HG02852 (cell line): ENCODE measurements at regions not wholly inside any gene's neighbourhood (a gene's known extent, or its start where the extent isn't known, plus 50 kb on each side); places are given as distances from the start of the nearest gene placed in this dataset.
"Not testable (repeated sequence)": the region's sequence is repeated elsewhere in the genome, so short reads cannot be mapped to it uniquely, and the experiment has no call there.

Source experiments
- ATAC-seq: cut with Tn5 transposase; IDR thresholded peaks from one replicate; pipeline ENCODE4 v1.9.1; 2021; ENCODE audit warnings: mild to moderate bottlenecking, moderate library complexity; ENCODE audit not compliant: unreplicated experiment

- ATAC-seq, result no peak
Measured at GRCh38 chr2:121146630-121147029, 138.4 kb downstream of the TFCP2L1 start.

- no peak for ATAC-seq
Measured at GRCh38 chr2:121147766-121148165, 137.2 kb downstream of the TFCP2L1 start.

- no peak for ATAC-seq
Measured at GRCh38 chr2:121148481-121148880, 136.5 kb downstream of the TFCP2L1 start.

- no peak for ATAC-seq
Measured at GRCh38 chr2:121149384-121149783, 135.6 kb downstream of the TFCP2L1 start.

GRCh38 chr2:121150126-121150525 lies 134.9 kb downstream of the TFCP2L1 start:
- ATAC-seq, result no peak

GRCh38 chr2:121150713-121151112 lies 134.3 kb downstream of the TFCP2L1 start:
- no peak for ATAC-seq

- ATAC-seq, result no peak
Measured at GRCh38 chr2:121151311-121152109, 133.5 kb downstream of the TFCP2L1 start.

- ATAC-seq, result no peak
Measured at GRCh38 chr2:121152861-121153260, 132.1 kb downstream of the TFCP2L1 start.

GRCh38 chr2:121153516-121153915 lies 131.5 kb downstream of the TFCP2L1 start:
- no peak for ATAC-seq

GRCh38 chr2:121155502-121156056 lies 129.4 kb downstream of the TFCP2L1 start:
- no peak for ATAC-seq

GRCh38 chr2:121157481-121157880 lies 127.5 kb downstream of the TFCP2L1 start:
- not testable (repeated sequence) for ATAC-seq

GRCh38 chr2:121159291-121160071 lies 125.5 kb downstream of the TFCP2L1 start:
- no peak for ATAC-seq

GRCh38 chr2:121160366-121160765 lies 124.6 kb downstream of the TFCP2L1 start:
- ATAC-seq, result no peak

GRCh38 chr2:121161272-121161671 lies 123.7 kb downstream of the TFCP2L1 start:
- ATAC-seq, result no peak

GRCh38 chr2:121162893-121163292 lies 122.1 kb downstream of the TFCP2L1 start:
- ATAC-seq, result no peak

- ATAC-seq, result no peak
Measured at GRCh38 chr2:121164042-121164441, 121.0 kb downstream of the TFCP2L1 start.

- ATAC-seq, result no peak
Measured at GRCh38 chr2:121165038-121165542, 119.9 kb downstream of the TFCP2L1 start.
